ENCODE measurements at regions not wholly inside any gene's neighbourhood (a gene's known extent, or its start where the extent isn't known, plus 50 kb on each side); places are given as distances from the start of the nearest gene placed in this dataset.

GRCh38 chr20:12255461-12255970 lies 337.8 kb downstream of the BTBD3 start:
- no peak for TF ChIP-seq CTCF (IDR thresholded peaks at IDR 0.05; ENCODE audit: low read length)
- no peak for TF ChIP-seq EZH2 (IDR thresholded peaks at IDR 0.05; ENCODE audit: borderline replicate concordance, low read length)
